DND-41 (cell line): ENCODE measurements at regions not wholly inside any gene's neighbourhood (a gene's known extent, or its start where the extent isn't known, plus 50 kb on each side); places are given as distances from the start of the nearest gene placed in this dataset.

ENCODE experiments used
- CTCF ChIP-seq: IDR thresholded peaks from 2 replicates; pipeline ENCODE4 v1.5.1; 2012; ENCODE audit warnings: borderline replicate concordance, low read length, moderate library complexity, mild to moderate bottlenecking; ENCODE audit not compliant: poor library complexity, severe bottlenecking; ENCODE audit errors: extremely low read depth
- EZH2 ChIP-seq: IDR thresholded peaks from 3 replicates; pipeline ENCODE4 v1.6.1; 2012; ENCODE audit warnings: borderline replicate concordance, low read depth, mild to moderate bottlenecking, moderate library complexity, low read length, inconsistent platforms; ENCODE audit not compliant: severe bottlenecking

GRCh38 chr2:146867477-146867986, 977.3 kb upstream of the ACVR2A start:
- TF ChIP-seq CTCF (no peak), EZH2 (no peak)
